Calu3 (cell line): ENCODE measurements at regions not wholly inside any gene's neighbourhood (a gene's known extent, or its start where the extent isn't known, plus 50 kb on each side); places are given as distances from the start of the nearest gene placed in this dataset.
"Not testable (repeated sequence)": the region's sequence is repeated elsewhere in the genome, so short reads cannot be mapped to it uniquely, and the experiment has no call there.

ENCODE experiments used
- BruUV-seq: library from RNA; stranded (reverse); fragments of 400-500 nt; replicated peaks from 2 replicates; lab custom pipeline; 2021; lab: Mats Ljungman, UMichigan
- CTCF ChIA-PET: fragments of 300-600 bp; sonication (Branson Sonifier 250); formaldehyde crosslinking; loops from one replicate; lab custom pipeline; 2022; ENCODE audit warnings: antibody characterized with exemption; lab: Charles Lee
- DNase-seq: peaks from one replicate; pipeline ENCODE4 v3.0.0; 2022
- H3K27ac Mint-ChIP-seq: one replicate; pipeline ENCODE4 v1.8.0; 2022; ENCODE audit warnings: mixed read lengths; ENCODE audit not compliant: unreplicated experiment
- H3K27me3 Mint-ChIP-seq: one replicate; pipeline ENCODE4 v1.8.0; 2022; ENCODE audit warnings: mixed read lengths; ENCODE audit not compliant: unreplicated experiment
- H3K36me3 Mint-ChIP-seq: one replicate; pipeline ENCODE4 v1.8.0; 2022; ENCODE audit warnings: mild to moderate bottlenecking, moderate library complexity, mixed read lengths; ENCODE audit not compliant: insufficient read depth, unreplicated experiment
- H3K4me1 Mint-ChIP-seq: one replicate; pipeline ENCODE4 v1.8.0; 2022; ENCODE audit warnings: mild to moderate bottlenecking, low read depth, mixed read lengths; ENCODE audit not compliant: unreplicated experiment
- H3K4me3 Mint-ChIP-seq: one replicate; pipeline ENCODE4 v1.8.0; 2022; ENCODE audit warnings: mild to moderate bottlenecking, low read depth, moderate library complexity, mixed read lengths; ENCODE audit not compliant: unreplicated experiment
- H3K9me3 Mint-ChIP-seq: one replicate; pipeline ENCODE4 v1.8.0; 2022; ENCODE audit warnings: low read depth, mixed read lengths; ENCODE audit not compliant: unreplicated experiment
- CTCF ChIP-seq: fragments of 200-600 bp; IDR thresholded peaks from one replicate; pipeline ENCODE4 v1.8.0; 2022; ENCODE audit warnings: antibody characterized with exemption; ENCODE audit not compliant: unreplicated experiment
- intact Hi-C: fragments of 100-400 bp; cut with micrococcal nuclease; formaldehyde crosslinking; loops from one replicate; pipeline ENCODE4 v1.10.0; 2022; ENCODE audit not compliant: unreplicated experiment

- no peak for TF ChIP-seq CTCF
- no TSS peak for BruUV-seq
- intact Hi-C loops = no loop called here
- CTCF ChIA-PET = no interaction called here
- H3K4me1 Mint-ChIP-seq = peaks cover 46% of the 10 kb centered on the region
- DNase-seq = no peak
- H3K36me3 Mint-ChIP-seq = no peaks in the 10 kb centered on the region
- H3K4me3 Mint-ChIP-seq = no peak overlapping the region
- H3K9me3 Mint-ChIP-seq = no peaks in the 10 kb centered on the region
- no peak overlapping the region for H3K27ac Mint-ChIP-seq
- no peaks in the 10 kb centered on the region for H3K27me3 Mint-ChIP-seq
Observed at GRCh38 chr5:90223756-90224155, 185.8 kb downstream of the CETN3 start.

GRCh38 chr5:90221951-90222350 lies 187.6 kb downstream of the CETN3 start:
- intact Hi-C loops = no loop called here
- CTCF ChIA-PET = interaction anchor here (0.5 kb wide), 1 partner anchor 16 kb away, joined by 3 read pairs; no protein-coding TSS in a partner anchor

GRCh38 chr5:90220554-90220953 lies 189.0 kb downstream of the CETN3 start:
- no peak overlapping the region for H3K4me3 Mint-ChIP-seq
- no peak overlapping the region for H3K27ac Mint-ChIP-seq
- peaks cover 46% of the 10 kb centered on the region for H3K4me1 Mint-ChIP-seq
- intact Hi-C loops = no loop called here
- no peak for TF ChIP-seq CTCF
- CTCF ChIA-PET = no interaction called here
- no peak for DNase-seq
- BruUV-seq = no TSS peak
- no peaks in the 10 kb centered on the region for H3K36me3 Mint-ChIP-seq
- peaks cover 4% of the 10 kb centered on the region for H3K9me3 Mint-ChIP-seq
- H3K27me3 Mint-ChIP-seq = no peaks in the 10 kb centered on the region

More at GRCh38 chr5:90221951-90222350, 187.6 kb downstream of the CETN3 start:
- H3K4me1 Mint-ChIP-seq = peaks cover 46% of the 10 kb centered on the region
- H3K27ac Mint-ChIP-seq = peak overlapping the region; percentile 32
- no TSS peak for BruUV-seq
- H3K27me3 Mint-ChIP-seq = no peaks in the 10 kb centered on the region
- H3K4me3 Mint-ChIP-seq = no peak overlapping the region
- peaks cover 4% of the 10 kb centered on the region for H3K9me3 Mint-ChIP-seq
- peak; percentile 32 for DNase-seq
- no peak for TF ChIP-seq CTCF
- no peaks in the 10 kb centered on the region for H3K36me3 Mint-ChIP-seq

GRCh38 chr5:90214991-90215390 lies 194.6 kb downstream of the CETN3 start:
- no TSS peak for BruUV-seq
- intact Hi-C loops = no loop called here
- H3K27me3 Mint-ChIP-seq = no peaks in the 10 kb centered on the region
- H3K36me3 Mint-ChIP-seq = no peaks in the 10 kb centered on the region
- H3K4me1 Mint-ChIP-seq = peaks cover 1% of the 10 kb centered on the region
- H3K4me3 Mint-ChIP-seq = no peak overlapping the region
- no peak for DNase-seq
- CTCF ChIA-PET = no interaction called here
- H3K9me3 Mint-ChIP-seq = peaks cover 4% of the 10 kb centered on the region
- TF ChIP-seq CTCF = no peak
- H3K27ac Mint-ChIP-seq = no peak overlapping the region

- CTCF ChIA-PET, H3K27ac Mint-ChIP-seq, H3K27me3 Mint-ChIP-seq, H3K4me1 Mint-ChIP-seq, intact Hi-C loops, H3K4me3 Mint-ChIP-seq, BruUV-seq, DNase-seq, H3K36me3 Mint-ChIP-seq, H3K9me3 Mint-ChIP-seq: not testable (repeated sequence)
Observed at GRCh38 chr5:90208323-90208722, 201.2 kb downstream of the CETN3 start.
